ENCODE measurements at regions not wholly inside any gene's neighbourhood (a gene's known extent, or its start where the extent isn't known, plus 50 kb on each side); places are given as distances from the start of the nearest gene placed in this dataset.

DNA sequence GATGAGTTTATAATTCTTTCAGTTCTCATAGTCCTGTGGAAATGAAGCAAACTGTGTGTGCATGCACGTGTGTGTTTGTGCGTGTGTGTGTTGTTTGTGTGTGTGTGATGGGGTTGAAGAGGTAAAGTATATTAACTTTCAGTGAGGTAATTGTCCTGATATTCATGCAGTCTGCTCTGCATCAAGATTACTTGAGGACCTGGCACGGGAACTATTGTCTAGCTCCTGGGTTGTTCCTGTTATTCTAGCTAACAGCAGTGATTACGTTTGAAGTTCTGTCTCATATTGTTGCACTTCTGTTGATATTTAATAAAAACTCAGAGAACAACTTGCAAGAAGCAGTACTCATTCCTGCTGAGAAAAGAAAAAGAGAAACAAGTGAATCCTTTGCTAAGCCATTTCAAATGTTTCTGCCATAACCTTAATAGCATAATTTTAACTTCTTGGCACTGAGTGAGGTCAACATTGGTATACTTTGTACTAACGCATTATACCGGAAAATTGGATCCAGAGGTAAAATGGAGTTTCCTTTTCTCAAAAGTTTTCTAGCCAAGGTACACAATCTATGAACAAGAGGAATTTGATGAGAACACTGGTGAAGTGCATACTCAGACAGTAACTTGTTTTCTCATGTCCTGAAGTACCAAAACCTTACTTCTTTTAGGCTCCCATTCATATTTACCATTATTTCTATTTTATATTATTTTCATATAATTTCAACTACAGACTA lies 113.2 kb downstream of the SPCS3 start:
- FAIRE-seq (no peak), DNase-seq (ENCODE audit: insufficient read length, low spot score) (no peak)
- TF ChIP-seq, protein P1, sequence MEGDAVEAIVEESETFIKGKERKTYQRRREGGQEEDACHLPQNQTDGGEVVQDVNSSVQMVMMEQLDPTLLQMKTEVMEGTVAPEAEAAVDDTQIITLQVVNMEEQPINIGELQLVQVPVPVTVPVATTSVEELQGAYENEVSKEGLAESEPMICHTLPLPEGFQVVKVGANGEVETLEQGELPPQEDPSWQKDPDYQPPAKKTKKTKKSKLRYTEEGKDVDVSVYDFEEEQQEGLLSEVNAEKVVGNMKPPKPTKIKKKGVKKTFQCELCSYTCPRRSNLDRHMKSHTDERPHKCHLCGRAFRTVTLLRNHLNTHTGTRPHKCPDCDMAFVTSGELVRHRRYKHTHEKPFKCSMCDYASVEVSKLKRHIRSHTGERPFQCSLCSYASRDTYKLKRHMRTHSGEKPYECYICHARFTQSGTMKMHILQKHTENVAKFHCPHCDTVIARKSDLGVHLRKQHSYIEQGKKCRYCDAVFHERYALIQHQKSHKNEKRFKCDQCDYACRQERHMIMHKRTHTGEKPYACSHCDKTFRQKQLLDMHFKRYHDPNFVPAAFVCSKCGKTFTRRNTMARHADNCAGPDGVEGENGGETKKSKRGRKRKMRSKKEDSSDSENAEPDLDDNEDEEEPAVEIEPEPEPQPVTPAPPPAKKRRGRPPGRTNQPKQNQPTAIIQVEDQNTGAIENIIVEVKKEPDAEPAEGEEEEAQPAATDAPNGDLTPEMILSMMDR (IDR thresholded peaks at IDR 0.05; ENCODE audit: insufficient read depth, missing control alignments): no peak

DNA sequence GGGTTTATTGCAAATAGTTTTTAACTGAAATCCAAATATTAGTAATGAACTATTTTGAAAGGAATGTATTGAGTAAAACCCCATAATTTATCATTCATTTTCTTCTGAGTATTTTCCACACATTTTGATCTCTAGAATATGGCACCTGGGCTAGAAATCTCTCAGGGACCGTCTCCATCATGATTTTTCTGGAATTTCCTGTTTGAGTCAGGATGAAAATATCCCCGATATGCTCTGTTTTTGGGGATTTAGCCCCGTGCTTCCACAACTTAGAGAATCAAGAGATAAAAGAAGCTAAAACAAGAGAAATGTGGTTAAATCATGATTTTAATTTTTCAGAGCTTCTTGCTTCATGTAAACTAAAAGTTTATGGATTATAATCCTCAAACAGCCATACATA lies 114.2 kb downstream of the SPCS3 start:
- no peak for FAIRE-seq
- no peak for DNase-seq (ENCODE audit: insufficient read length, low spot score)
- TF ChIP-seq, protein P1 (IDR thresholded peaks at IDR 0.05; ENCODE audit: insufficient read depth, missing control alignments): no peak

DNA sequence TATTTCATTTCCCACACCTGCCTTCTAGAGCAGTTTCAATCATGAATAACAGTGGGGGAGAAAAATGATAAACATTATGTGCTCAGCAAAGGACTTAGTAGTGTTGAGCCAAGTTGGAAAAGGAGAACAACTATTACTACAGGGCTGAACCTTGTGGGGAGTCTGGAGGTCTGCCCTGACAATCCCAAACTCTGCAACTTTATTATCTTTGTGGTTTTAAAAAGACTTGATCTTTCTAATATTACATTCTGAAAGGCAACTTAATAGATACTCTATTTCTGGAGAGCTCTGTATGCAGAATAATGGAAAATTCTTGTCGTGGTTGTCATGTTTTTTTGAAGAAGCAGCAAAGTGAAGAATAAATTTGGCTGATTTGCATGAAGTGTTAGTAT lies 116.1 kb downstream of the SPCS3 start:
- FAIRE-seq (no peak), DNase-seq (ENCODE audit: insufficient read length, low spot score) (no peak)
- TF ChIP-seq, protein P1 (IDR thresholded peaks at IDR 0.05; ENCODE audit: insufficient read depth, missing control alignments): no peak

DNA sequence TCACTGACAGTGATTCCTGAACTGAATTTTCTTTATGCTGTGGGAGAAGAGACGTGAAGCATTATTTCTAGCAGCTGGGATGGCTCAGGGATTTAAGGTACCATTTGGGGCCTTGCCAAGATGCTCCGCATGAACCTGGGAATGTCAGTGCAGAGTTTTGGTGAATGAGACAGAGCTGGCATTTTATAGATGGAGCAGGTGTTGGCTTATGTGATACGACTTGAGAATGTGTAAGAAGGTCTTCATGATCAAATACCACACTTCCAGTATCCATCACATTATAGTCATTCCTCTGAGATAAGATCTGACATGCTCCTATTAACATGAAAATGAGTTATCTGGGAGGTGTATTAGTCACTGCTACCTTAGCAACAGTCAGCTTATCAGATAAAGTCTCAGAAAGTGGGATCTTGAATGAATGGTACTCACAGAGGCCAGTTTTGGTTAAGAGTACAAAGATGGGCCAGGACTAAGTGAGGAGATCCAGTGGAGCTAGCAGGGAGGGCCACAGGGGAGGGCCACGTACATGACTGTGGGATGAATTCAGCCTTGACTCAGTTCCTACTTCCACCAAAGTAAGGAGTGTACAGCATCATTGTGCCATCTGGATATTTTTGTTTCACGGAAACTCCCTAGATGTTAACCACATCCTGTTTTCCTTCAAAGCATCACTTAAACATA lies 116.7 kb downstream of the SPCS3 start:
- TF ChIP-seq, protein P1 (IDR thresholded peaks at IDR 0.05; ENCODE audit: insufficient read depth, missing control alignments): no peak
- no peak for DNase-seq (ENCODE audit: insufficient read length, low spot score)
- no peak for FAIRE-seq

DNA sequence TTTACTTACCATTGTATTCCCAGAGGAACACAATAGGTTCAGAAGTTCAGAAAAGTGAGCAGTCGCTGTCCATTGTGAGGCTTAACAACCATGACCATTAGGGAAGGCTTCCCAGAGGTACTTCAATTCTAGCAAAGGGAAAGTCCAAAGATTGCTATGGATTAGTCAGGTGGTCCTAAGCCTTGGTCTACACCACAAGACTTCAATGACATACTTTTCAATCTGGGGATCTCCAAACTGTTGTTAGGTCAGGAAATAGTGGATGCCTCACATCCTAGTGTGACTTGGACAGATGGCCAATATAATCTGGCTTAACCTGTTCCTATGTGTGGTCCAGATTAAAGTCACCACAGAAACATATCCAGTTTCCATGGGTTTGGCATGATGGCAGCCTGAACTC lies 118.0 kb downstream of the SPCS3 start:
- TF ChIP-seq, protein P1 (IDR thresholded peaks at IDR 0.05; ENCODE audit: insufficient read depth, missing control alignments): no peak
- no peak for DNase-seq (ENCODE audit: insufficient read length, low spot score)
- FAIRE-seq: no peak

DNA sequence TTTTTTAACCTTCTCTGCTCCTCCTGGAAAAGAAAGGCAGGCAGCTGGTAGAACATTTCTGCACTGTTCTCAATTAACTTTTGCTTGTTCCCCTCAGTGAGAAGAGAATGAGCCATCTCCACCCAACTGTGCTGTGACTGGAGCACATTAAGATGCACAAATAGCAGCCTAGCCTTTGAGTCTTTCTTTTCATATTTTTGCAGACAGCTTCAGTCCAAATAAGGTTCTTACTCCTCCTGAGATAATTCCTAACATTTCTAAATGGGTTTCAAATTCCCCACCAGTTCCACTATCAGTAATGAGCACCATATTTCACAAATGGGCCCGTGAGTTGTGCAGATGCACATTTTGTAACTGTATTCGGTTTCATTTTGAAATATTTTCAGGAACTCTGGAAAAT lies 118.6 kb downstream of the SPCS3 start:
- TF ChIP-seq, protein P1 (IDR thresholded peaks at IDR 0.05; ENCODE audit: insufficient read depth, missing control alignments): no peak
- DNase-seq (ENCODE audit: insufficient read length, low spot score): no peak
- FAIRE-seq: no peak

DNA sequence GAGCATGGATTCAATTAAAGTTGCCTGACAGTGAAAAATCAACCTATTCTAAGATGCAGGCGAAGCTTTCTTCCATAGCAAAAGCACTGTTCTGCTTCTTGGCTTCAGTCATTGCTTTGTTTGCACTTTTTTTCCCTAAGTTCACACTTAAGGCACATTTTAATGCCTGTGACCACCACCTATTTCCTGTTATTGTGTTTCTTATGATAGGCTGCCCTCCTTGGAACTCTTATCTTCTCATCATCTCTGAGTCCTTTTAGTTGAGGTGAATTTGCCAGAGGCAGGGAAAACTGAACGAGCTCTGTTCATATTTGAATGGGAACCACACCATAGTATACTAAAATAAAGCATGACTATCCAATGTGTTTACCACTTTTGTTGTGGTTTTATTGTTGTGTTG lies 119.8 kb downstream of the SPCS3 start:
- no peak for DNase-seq (ENCODE audit: insufficient read length, low spot score)
- FAIRE-seq: no peak
- TF ChIP-seq, protein P1 (IDR thresholded peaks at IDR 0.05; ENCODE audit: insufficient read depth, missing control alignments): no peak

All from D721Med (cell line).